ENCODE measurements at regions not wholly inside any gene's neighbourhood (a gene's known extent, or its start where the extent isn't known, plus 50 kb on each side); places are given as distances from the start of the nearest gene placed in this dataset.

- no peak for DNase-seq
These were observed 57.2 kb upstream of the ACVR1 start for GRCh38 chr2:157933160-157933920.

GRCh38 chr2:157932480-157933159, 56.5 kb upstream of the ACVR1 start:
- DNase-seq = no peak

GRCh38 chr2:157931542-157931941, 55.4 kb upstream of the ACVR1 start:
- DNase-seq = no peak

- DNase-seq = no peak
These were observed 54.6 kb upstream of the ACVR1 start for GRCh38 chr2:157930728-157931127.

- no peak for DNase-seq
These were observed 53.9 kb upstream of the ACVR1 start for GRCh38 chr2:157929871-157930667.

GRCh38 chr2:157928372-157928771, 52.2 kb upstream of the ACVR1 start:
- no peak for DNase-seq

GRCh38 chr2:157927155-157927554, 51.0 kb upstream of the ACVR1 start:
- DNase-seq = no peak

All from SW 1271 (cell line).